ENCODE measurements at regions not wholly inside any gene's neighbourhood (a gene's known extent, or its start where the extent isn't known, plus 50 kb on each side); places are given as distances from the start of the nearest gene placed in this dataset.

- TF ChIP-seq CTCF (optimal IDR thresholded peaks at IDR 0.05 in 1 of 3, IDR thresholded peaks at IDR 0.05 in 1 of 3, conservative IDR thresholded peaks at IDR 0.05 in 1 of 3; ENCODE audit: extremely low read depth in 1 of 3, insufficient read depth in 2 of 3, low read length in 3 of 3) (no peak), EZH2 (IDR thresholded peaks at IDR 0.05; ENCODE audit: low read length) (no peak)
Measured at GRCh38 chr10:120789303-120790203, 61.6 kb upstream of the WDR11 start.
